Activated naive CD4-positive, alpha-beta T cell treated with anti-CD3 and anti-CD28 coated beads for 36 hours (primary cell): ENCODE measurements at regions not wholly inside any gene's neighbourhood (a gene's known extent, or its start where the extent isn't known, plus 50 kb on each side); places are given as distances from the start of the nearest gene placed in this dataset.
"Not testable (repeated sequence)": the region's sequence is repeated elsewhere in the genome, so short reads cannot be mapped to it uniquely, and the experiment has no call there.

Experiments
- CTCF ChIA-PET: fragments of 350-600 bp; sonication (Branson Sonifier 250); formaldehyde crosslinking; loops from one replicate; lab custom pipeline; 2021; ENCODE audit warnings: antibody characterized with exemption; lab: Charles Lee
- DNase-seq: peaks from one replicate; pipeline ENCODE4 v3.0.0-alpha.2; 2020
- H3K27ac Mint-ChIP-seq: one replicate; pipeline ENCODE4 v1.8.0; 2021; ENCODE audit warnings: mild to moderate bottlenecking, mixed read lengths
- H3K27me3 Mint-ChIP-seq: one replicate; pipeline ENCODE4 v1.8.0; 2021; ENCODE audit warnings: low read depth, mixed read lengths
- H3K36me3 Mint-ChIP-seq: one replicate; pipeline ENCODE4 v1.8.0; 2021; ENCODE audit warnings: low read depth, mixed read lengths
- H3K4me1 Mint-ChIP-seq: one replicate; pipeline ENCODE4 v1.8.0; 2021; ENCODE audit warnings: low read depth, mixed read lengths
- H3K4me3 Mint-ChIP-seq: one replicate; pipeline ENCODE4 v1.8.0; 2021; ENCODE audit warnings: mild to moderate bottlenecking, moderate library complexity, mixed read lengths
- H3K9me3 Mint-ChIP-seq: one replicate; pipeline ENCODE4 v1.8.0; 2021; ENCODE audit warnings: mixed read lengths
- intact Hi-C: fragments of 100-400 bp; cut with micrococcal nuclease; formaldehyde crosslinking; loops from one replicate; pipeline ENCODE4 v1.15.1; 2023

- Mint-ChIP-seq H3K4me1 (no peaks in the 10 kb centered on the region), H3K36me3 (no peaks in the 10 kb centered on the region), H3K27ac (no peak overlapping the region), H3K4me3 (no peak overlapping the region), H3K27me3 (no peaks in the 10 kb centered on the region), H3K9me3 (no peaks in the 10 kb centered on the region)
- intact Hi-C loops: no loop called here
- DNase-seq: no peak
- CTCF ChIA-PET: no interaction called here
These were observed 72.3 kb upstream of the GRID2 start for GRCh38 chr4:92231511-92231910.

- CTCF ChIA-PET: no interaction called here
- intact Hi-C loops: no loop called here
- Mint-ChIP-seq H3K9me3 (no peaks in the 10 kb centered on the region), H3K27me3 (no peaks in the 10 kb centered on the region), H3K4me3 (no peak overlapping the region), H3K27ac (no peak overlapping the region), H3K4me1 (no peaks in the 10 kb centered on the region), H3K36me3 (no peaks in the 10 kb centered on the region)
- DNase-seq: no peak
These were observed 71.2 kb upstream of the GRID2 start for GRCh38 chr4:92232566-92232965.

- Mint-ChIP-seq H3K27me3 (no peaks in the 10 kb centered on the region), H3K36me3 (no peaks in the 10 kb centered on the region), H3K4me3 (no peak overlapping the region), H3K27ac (no peak overlapping the region), H3K9me3 (peaks cover 6% of the 10 kb centered on the region), H3K4me1 (no peaks in the 10 kb centered on the region)
- intact Hi-C loops: no loop called here
- CTCF ChIA-PET: no interaction called here
- no peak for DNase-seq
These were observed 69.2 kb upstream of the GRID2 start for GRCh38 chr4:92234393-92235176.

- H3K4me1 Mint-ChIP-seq: no peaks in the 10 kb centered on the region
- CTCF ChIA-PET: no interaction called here
- no peak overlapping the region for H3K27ac Mint-ChIP-seq
- intact Hi-C loops: no loop called here
- H3K36me3 Mint-ChIP-seq: no peaks in the 10 kb centered on the region
- H3K9me3 Mint-ChIP-seq: peaks cover 6% of the 10 kb centered on the region
- DNase-seq: no peak
- H3K27me3 Mint-ChIP-seq: no peaks in the 10 kb centered on the region
- H3K4me3 Mint-ChIP-seq: no peak overlapping the region
These were observed 68.0 kb upstream of the GRID2 start for GRCh38 chr4:92235731-92236130.

- intact Hi-C loops: no loop called here
- no peaks in the 10 kb centered on the region for H3K27me3 Mint-ChIP-seq
- H3K9me3 Mint-ChIP-seq: peaks cover 6% of the 10 kb centered on the region
- CTCF ChIA-PET: no interaction called here
- no peaks in the 10 kb centered on the region for H3K36me3 Mint-ChIP-seq
- no peaks in the 10 kb centered on the region for H3K4me1 Mint-ChIP-seq
- H3K27ac Mint-ChIP-seq: no peak overlapping the region
- DNase-seq: no peak
- no peak overlapping the region for H3K4me3 Mint-ChIP-seq
These were observed 66.9 kb upstream of the GRID2 start for GRCh38 chr4:92236877-92237276.

GRCh38 chr4:92237559-92237958 lies 66.2 kb upstream of the GRID2 start:
- Mint-ChIP-seq H3K27ac (no peak overlapping the region), H3K9me3 (peaks cover 6% of the 10 kb centered on the region), H3K4me1 (no peaks in the 10 kb centered on the region), H3K4me3 (no peak overlapping the region), H3K27me3 (no peaks in the 10 kb centered on the region), H3K36me3 (no peaks in the 10 kb centered on the region)
- intact Hi-C loops: no loop called here
- CTCF ChIA-PET: no interaction called here
- no peak for DNase-seq

- no peak for DNase-seq
- H3K36me3 Mint-ChIP-seq: no peaks in the 10 kb centered on the region
- no peaks in the 10 kb centered on the region for H3K4me1 Mint-ChIP-seq
- CTCF ChIA-PET: no interaction called here
- peaks cover 6% of the 10 kb centered on the region for H3K9me3 Mint-ChIP-seq
- H3K27ac Mint-ChIP-seq: no peak overlapping the region
- intact Hi-C loops: no loop called here
- no peak overlapping the region for H3K4me3 Mint-ChIP-seq
- H3K27me3 Mint-ChIP-seq: no peaks in the 10 kb centered on the region
These were observed 62.7 kb upstream of the GRID2 start for GRCh38 chr4:92241094-92241493.

GRCh38 chr4:92246384-92246783 lies 57.4 kb upstream of the GRID2 start:
- no peaks in the 10 kb centered on the region for H3K4me1 Mint-ChIP-seq
- no peaks in the 10 kb centered on the region for H3K9me3 Mint-ChIP-seq
- H3K4me3 Mint-ChIP-seq: no peak overlapping the region
- H3K27ac Mint-ChIP-seq: no peak overlapping the region
- H3K27me3 Mint-ChIP-seq: no peaks in the 10 kb centered on the region
- CTCF ChIA-PET: no interaction called here
- no peak for DNase-seq
- H3K36me3 Mint-ChIP-seq: no peaks in the 10 kb centered on the region
- intact Hi-C loops: no loop called here

- DNase-seq: no peak
- intact Hi-C loops: no loop called here
- peaks cover 6% of the 10 kb centered on the region for H3K9me3 Mint-ChIP-seq
- CTCF ChIA-PET: no interaction called here
- no peak overlapping the region for H3K27ac Mint-ChIP-seq
- no peaks in the 10 kb centered on the region for H3K4me1 Mint-ChIP-seq
- H3K4me3 Mint-ChIP-seq: no peak overlapping the region
- no peaks in the 10 kb centered on the region for H3K36me3 Mint-ChIP-seq
- no peaks in the 10 kb centered on the region for H3K27me3 Mint-ChIP-seq
These were observed 54.2 kb upstream of the GRID2 start for GRCh38 chr4:92249541-92249940.

GRCh38 chr4:92251711-92252110 lies 52.1 kb upstream of the GRID2 start:
- no peaks in the 10 kb centered on the region for H3K4me1 Mint-ChIP-seq
- no peak overlapping the region for H3K4me3 Mint-ChIP-seq
- intact Hi-C loops: no loop called here
- H3K27me3 Mint-ChIP-seq: no peaks in the 10 kb centered on the region
- H3K36me3 Mint-ChIP-seq: no peaks in the 10 kb centered on the region
- peaks cover 9% of the 10 kb centered on the region for H3K9me3 Mint-ChIP-seq
- DNase-seq: no peak
- no peak overlapping the region for H3K27ac Mint-ChIP-seq
- CTCF ChIA-PET: no interaction called here

- intact Hi-C loops, H3K4me3 Mint-ChIP-seq, DNase-seq, H3K36me3 Mint-ChIP-seq, H3K27ac Mint-ChIP-seq, H3K4me1 Mint-ChIP-seq, H3K9me3 Mint-ChIP-seq, CTCF ChIA-PET, H3K27me3 Mint-ChIP-seq: not testable (repeated sequence)
These were observed 51.4 kb upstream of the GRID2 start for GRCh38 chr4:92252358-92252757.

- DNase-seq: no peak
- H3K4me3 Mint-ChIP-seq: no peak overlapping the region
- CTCF ChIA-PET: no interaction called here
- no peaks in the 10 kb centered on the region for H3K36me3 Mint-ChIP-seq
- no peak overlapping the region for H3K27ac Mint-ChIP-seq
- intact Hi-C loops: no loop called here
- no peaks in the 10 kb centered on the region for H3K27me3 Mint-ChIP-seq
- peaks cover 9% of the 10 kb centered on the region for H3K9me3 Mint-ChIP-seq
- no peaks in the 10 kb centered on the region for H3K4me1 Mint-ChIP-seq
These were observed 50.9 kb upstream of the GRID2 start for GRCh38 chr4:92252846-92253245.

GRCh38 chr4:92253550-92253949 lies 50.2 kb upstream of the GRID2 start:
- Mint-ChIP-seq H3K9me3 (peaks cover 9% of the 10 kb centered on the region), H3K36me3 (no peaks in the 10 kb centered on the region), H3K27ac (no peak overlapping the region), H3K4me1 (no peaks in the 10 kb centered on the region), H3K4me3 (no peak overlapping the region), H3K27me3 (no peaks in the 10 kb centered on the region)
- DNase-seq: no peak
- intact Hi-C loops: no loop called here
- CTCF ChIA-PET: no interaction called here
